Ishikawa (cell line): ENCODE measurements at regions not wholly inside any gene's neighbourhood (a gene's known extent, or its start where the extent isn't known, plus 50 kb on each side); places are given as distances from the start of the nearest gene placed in this dataset.

ENCODE experiments used
- CEBPB ChIP-seq: IDR thresholded peaks from 2 replicates; pipeline ENCODE4 v1.6.1; 2012
- CREB1 ChIP-seq: IDR thresholded peaks from 2 replicates; pipeline ENCODE4 v1.6.1; 2012; ENCODE audit warnings: low read depth
- EGR1 ChIP-seq: IDR thresholded peaks from 2 replicates; pipeline ENCODE4 v1.6.1; 2012
- EP300 ChIP-seq: IDR thresholded peaks from 2 replicates; pipeline ENCODE4 v1.6.1; 2012; ENCODE audit warnings: borderline replicate concordance
- FOXM1 ChIP-seq: IDR thresholded peaks from 2 replicates; pipeline ENCODE4 v1.6.1; 2012; ENCODE audit warnings: low read depth, borderline replicate concordance
- MAX ChIP-seq: IDR thresholded peaks from 2 replicates; pipeline ENCODE4 v1.6.1; 2012
- NFIC ChIP-seq: IDR thresholded peaks from 2 replicates; pipeline ENCODE4 v1.6.1; 2012
- RAD21 ChIP-seq: IDR thresholded peaks from 2 replicates; pipeline ENCODE4 v1.6.1; 2012; ENCODE audit warnings: low read depth
- REST ChIP-seq: IDR thresholded peaks from 2 replicates; pipeline ENCODE4 v1.6.1; 2012; ENCODE audit warnings: low read depth, mild to moderate bottlenecking
- TAF1 ChIP-seq: IDR thresholded peaks from 2 replicates; pipeline ENCODE4 v1.6.1; 2012; ENCODE audit warnings: low read depth, mild to moderate bottlenecking
- TCF12 ChIP-seq: IDR thresholded peaks from 2 replicates; pipeline ENCODE4 v1.6.1; 2012; ENCODE audit warnings: low read depth
- TEAD4 ChIP-seq: IDR thresholded peaks from 2 replicates; pipeline ENCODE4 v1.6.1; 2012
- USF1 ChIP-seq: IDR thresholded peaks from 2 replicates; pipeline ENCODE4 v1.6.1; 2012
- YY1 ChIP-seq: IDR thresholded peaks from 2 replicates; pipeline ENCODE4 v1.6.1; 2012; ENCODE audit warnings: low read depth
- ZBTB7A ChIP-seq: IDR thresholded peaks from 2 replicates; pipeline ENCODE4 v1.6.1; 2012; ENCODE audit warnings: low read depth

- TF ChIP-seq USF1 (no peak), ZBTB7A (no peak), YY1 (no peak), TAF1 (no peak), EP300 (no peak), FOXM1 (no peak), EGR1 (no peak), CEBPB (no peak), CREB1 (no peak), TCF12 (no peak), RAD21 (no peak), NFIC (no peak), MAX (no peak), TEAD4 (no peak)
Observed at GRCh38 chr17:74119049-74119580, 84.4 kb upstream of the RPL38 start.

GRCh38 chr17:74119965-74120364 lies 83.5 kb upstream of the RPL38 start:
- no peak for TF ChIP-seq USF1
- no peak for TF ChIP-seq TEAD4
- TF ChIP-seq ZBTB7A, result no peak
- TF ChIP-seq NFIC, result no peak
- no peak for TF ChIP-seq REST
- TF ChIP-seq YY1, result no peak
- no peak for TF ChIP-seq TAF1
- TF ChIP-seq EGR1, result no peak
- TF ChIP-seq FOXM1, result no peak
- TF ChIP-seq RAD21, result no peak

- TF ChIP-seq TEAD4 (no peak), RAD21 (no peak), TCF12 (no peak), EP300 (no peak), REST (no peak), FOXM1 (no peak), NFIC (no peak), TAF1 (no peak), USF1 (no peak), CREB1 (no peak), ZBTB7A (no peak), CEBPB (no peak), MAX (no peak), EGR1 (no peak)
Observed at GRCh38 chr17:74123350-74123749, 80.1 kb upstream of the RPL38 start.

- TF ChIP-seq EP300 (no peak), ZBTB7A (no peak), REST (no peak), CEBPB (no peak), EGR1 (no peak), YY1 (no peak), USF1 (no peak), FOXM1 (no peak), NFIC (no peak), MAX (no peak), RAD21 (no peak), TCF12 (no peak), TEAD4 (no peak), TAF1 (no peak), CREB1 (no peak)
Observed at GRCh38 chr17:74123866-74124444, 79.5 kb upstream of the RPL38 start.
